H1 (cell line): ENCODE measurements at regions not wholly inside any gene's neighbourhood (a gene's known extent, or its start where the extent isn't known, plus 50 kb on each side); places are given as distances from the start of the nearest gene placed in this dataset.

ENCODE experiments used
- CTCF ChIA-PET: fragments of 300-600 bp; sonication (Branson Sonifier 250); formaldehyde crosslinking; loops from one replicate; lab custom pipeline; 2021; ENCODE audit not compliant: partially characterized antibody; lab: Charles Lee
- POLR2A ChIA-PET: fragments of 300-600 bp; sonication (Branson Sonifier 250); formaldehyde crosslinking; loops from one replicate; lab custom pipeline; 2021; ENCODE audit warnings: inconsistent platforms; ENCODE audit not compliant: partially characterized antibody; lab: Charles Lee
- DNase-seq, 2 experiments: peaks; one replicate each; pipeline versions ENCODE4 v3.0.0 to v3.0.0-alpha.2; 2010 to 2022; ENCODE audit warnings: low spot score in 2 of 2, low read depth in 1 of 2, mixed read lengths in 1 of 2
- FAIRE-seq: peaks from 2 replicates; lab custom pipeline; 2011; peaks lifted over from hg19 to GRCh38; lab: Jason Lieb, UNC
- H2AFZ ChIP-seq: 2 replicates; pipeline ENCODE4 v1.8.1; 2012; ENCODE audit warnings: low read length, inconsistent platforms
- H2AK5ac ChIP-seq: 2 replicates; pipeline ENCODE4 v1.6.1; 2013; ENCODE audit warnings: low read depth, low read length
- H2BK120ac ChIP-seq: replicated peaks from 2 replicates; pipeline ENCODE3; 2013; ENCODE audit warnings: low read depth, low read length, inconsistent platforms
- H2BK12ac ChIP-seq: 2 replicates; pipeline ENCODE4 v1.6.1; 2013; ENCODE audit warnings: low read depth, low read length
- H2BK15ac ChIP-seq: 2 replicates; pipeline ENCODE4 v1.6.1; 2013; ENCODE audit warnings: low read length
- H2BK20ac ChIP-seq: 2 replicates; pipeline ENCODE4 v1.6.1; 2013; ENCODE audit warnings: low read length
- H2BK5ac ChIP-seq: 2 replicates; pipeline ENCODE4 v1.6.1; 2013; ENCODE audit warnings: low read depth, low read length
- H3K14ac ChIP-seq: 2 replicates; pipeline ENCODE4 v1.6.1; 2013; ENCODE audit warnings: inconsistent platforms; ENCODE audit not compliant: insufficient read length
- H3K18ac ChIP-seq: 2 replicates; pipeline ENCODE4 v1.6.1; 2013; ENCODE audit warnings: low read length; ENCODE audit errors: extremely low read depth
- H3K23ac ChIP-seq: 2 replicates; pipeline ENCODE4 v1.6.1; 2013; ENCODE audit warnings: inconsistent platforms; ENCODE audit not compliant: insufficient read length
- H3K23me2 ChIP-seq: 2 replicates; pipeline ENCODE4 v1.6.1; 2013; ENCODE audit warnings: low read depth, low read length
- H3K27ac ChIP-seq: 2 replicates; pipeline ENCODE4 v1.6.1; 2011; ENCODE audit warnings: low read depth, low read length, inconsistent platforms
- H3K27me3 ChIP-seq, 4 experiments: replicated peaks in 1 of 4; 1 replicate in 1 of 4; 2 replicates in 3 of 4; pipeline versions ENCODE4 v1.6.1 to v1.8.1; 2011 to 2013; ENCODE audit warnings: low read length in 3 of 4, mild to moderate bottlenecking in 3 of 4, inconsistent platforms in 2 of 4, mixed read lengths in 2 of 4, moderate library complexity in 1 of 4; ENCODE audit not compliant: control insufficient read depth in 3 of 4, insufficient read depth in 3 of 4; ENCODE audit errors: extremely low read depth in 1 of 4
- H3K36me3 ChIP-seq, 4 experiments: 2 replicates each; pipeline versions ENCODE4 v1.6.1 to v1.8.1; 2011 to 2013; ENCODE audit warnings: mild to moderate bottlenecking in 4 of 4, low read length in 3 of 4, moderate library complexity in 2 of 4, control low read depth in 1 of 4, inconsistent platforms in 1 of 4; ENCODE audit not compliant: insufficient read depth in 4 of 4, control insufficient read depth in 2 of 4
- H3K4ac ChIP-seq: replicated peaks from 2 replicates; pipeline ENCODE3; 2013; ENCODE audit warnings: low read length, low read depth, mixed read lengths, inconsistent platforms; ENCODE audit not compliant: insufficient read length
- H3K4me1 ChIP-seq, 4 experiments: replicated peaks in 1 of 4; 1 replicate in 1 of 4; 2 replicates in 3 of 4; pipeline versions ENCODE4 v1.6.1 to v1.8.1; 2011 to 2013; ENCODE audit warnings: low read length in 3 of 4, inconsistent platforms in 2 of 4, mixed read lengths in 1 of 4; ENCODE audit not compliant: insufficient read depth in 4 of 4, control insufficient read depth in 3 of 4
- H3K4me2 ChIP-seq, 2 experiments: 2 replicates each; pipeline versions ENCODE4 v1.6.1 to v1.8.1; 2011 to 2013; ENCODE audit warnings: low read depth in 2 of 2, low read length in 2 of 2, control low read depth in 1 of 2, inconsistent platforms in 1 of 2, mild to moderate bottlenecking in 1 of 2; ENCODE audit not compliant: insufficient read depth in 1 of 2
- H3K4me3 ChIP-seq, 4 experiments: fragments of 200-600, 300-600 bp in 1 of 4; sonication (generic), shearing (Covaris generic), sonication (Bioruptor Twin) in 1 of 4; 2 replicates each; pipeline versions ENCODE4 v1.5.1 to v1.8.1; 2011 to 2016; ENCODE audit warnings: low read length in 4 of 4, low read depth in 3 of 4, control low read depth in 2 of 4, inconsistent platforms in 2 of 4, mild to moderate bottlenecking in 2 of 4, mixed read lengths in 1 of 4, moderate library complexity in 1 of 4; ENCODE audit not compliant: insufficient read depth in 2 of 4; ENCODE audit errors: extremely low read depth in 1 of 4
- H3K56ac ChIP-seq: replicated peaks from 2 replicates; pipeline ENCODE3; 2013; ENCODE audit warnings: low read depth, mild to moderate bottlenecking, mixed read lengths, low read length, inconsistent platforms; ENCODE audit not compliant: insufficient read length
- H3K79me1 ChIP-seq: 2 replicates; pipeline ENCODE4 v1.6.1; 2013; ENCODE audit warnings: low read depth, low read length, control low read depth
- H3K79me2 ChIP-seq, 2 experiments: 2 replicates each; pipeline versions ENCODE4 v1.6.1 to v1.8.1; 2012 to 2013; ENCODE audit warnings: low read length in 2 of 2, mild to moderate bottlenecking in 2 of 2, inconsistent platforms in 1 of 2; ENCODE audit not compliant: insufficient read depth in 2 of 2, control insufficient read depth in 1 of 2
- H3K9ac ChIP-seq, 4 experiments: replicated peaks in 1 of 4; 1 replicate in 1 of 4; 2 replicates in 3 of 4; pipeline versions ENCODE4 v1.6.1 to v1.8.1; 2011 to 2013; ENCODE audit warnings: low read depth in 3 of 4, low read length in 3 of 4, control low read depth in 2 of 4, mild to moderate bottlenecking in 2 of 4, moderate library complexity in 2 of 4, inconsistent platforms in 1 of 4; ENCODE audit errors: extremely low read depth in 1 of 4
- H3K9me3 ChIP-seq, 2 experiments: 2 replicates each; pipeline versions ENCODE4 v1.6.1 to v1.8.1; 2012 to 2013; ENCODE audit warnings: mild to moderate bottlenecking in 2 of 2, moderate library complexity in 2 of 2, control low read depth in 1 of 2, inconsistent platforms in 1 of 2, low read depth in 1 of 2, low read length in 1 of 2, mixed read lengths in 1 of 2; ENCODE audit not compliant: insufficient read depth in 2 of 2
- H4K20me1 ChIP-seq, 2 experiments: replicated peaks in 1 of 2; 2 replicates each; pipeline versions ENCODE3 to v1.8.1; 2011 to 2013; ENCODE audit warnings: inconsistent platforms in 2 of 2, low read length in 2 of 2, mild to moderate bottlenecking in 1 of 2; ENCODE audit not compliant: insufficient read depth in 2 of 2, control insufficient read depth in 1 of 2
- H4K5ac ChIP-seq: 2 replicates; pipeline ENCODE4 v1.6.1; 2013; ENCODE audit warnings: low read length, low read depth, mixed read lengths, inconsistent platforms; ENCODE audit not compliant: insufficient read length
- H4K8ac ChIP-seq: 2 replicates; pipeline ENCODE4 v1.8.0; 2013; ENCODE audit warnings: mild to moderate bottlenecking, moderate library complexity, low read length, inconsistent platforms; ENCODE audit not compliant: insufficient read depth; ENCODE audit errors: extremely low read depth
- H4K91ac ChIP-seq: replicated peaks from 2 replicates; pipeline ENCODE3; 2013; ENCODE audit warnings: low read length, mixed read lengths, inconsistent platforms; ENCODE audit not compliant: insufficient read length
- BACH1 ChIP-seq: IDR thresholded peaks from 2 replicates; pipeline ENCODE4 v1.6.1; 2012; ENCODE audit warnings: low read length, improper control_type of control experiment
- BRCA1 ChIP-seq: IDR thresholded peaks from 2 replicates; pipeline ENCODE4 v1.6.1; 2012; ENCODE audit warnings: low read depth, low read length, improper control_type of control experiment
- CBX8 ChIP-seq: fragments of 300-800, 300-1000 bp; sonication (generic); IDR thresholded peaks from 2 replicates; pipeline ENCODE4 v1.7.1; 2016; ENCODE audit warnings: low read depth, low read length, borderline replicate concordance
- CHD2 ChIP-seq: IDR thresholded peaks from 2 replicates; pipeline ENCODE4 v1.6.1; 2012; ENCODE audit warnings: low read length, improper control_type of control experiment
- FOSL1 ChIP-seq: IDR thresholded peaks from 2 replicates; pipeline ENCODE4 v1.6.1; 2011; ENCODE audit warnings: mild to moderate bottlenecking, low read depth, low read length, moderate library complexity; ENCODE audit not compliant: insufficient read depth
- HDAC2 ChIP-seq, 2 experiments: fragments of 300-600 bp in 1 of 2; sonication (generic) in 1 of 2; IDR thresholded peaks; 2 replicates each; pipeline ENCODE4 v1.6.1; 2011 to 2012; ENCODE audit warnings: low read depth in 2 of 2, low read length in 2 of 2, mild to moderate bottlenecking in 2 of 2, moderate library complexity in 2 of 2, borderline replicate concordance in 1 of 2, inconsistent platforms in 1 of 2
- HDAC6 ChIP-seq: IDR thresholded peaks from one replicate; pipeline ENCODE4 v1.7.1; 2012; ENCODE audit warnings: low read depth, mild to moderate bottlenecking, inconsistent platforms, low read length, moderate library complexity
- JUN ChIP-seq: IDR thresholded peaks from 2 replicates; pipeline ENCODE4 v1.6.1; 2011; ENCODE audit warnings: low read depth, mild to moderate bottlenecking, improper control_type of control experiment, low read length
- KDM1A ChIP-seq: fragments of 200-600, 300-600 bp; sonication (generic); IDR thresholded peaks from 2 replicates; pipeline ENCODE4 v1.7.1; 2016; ENCODE audit warnings: mild to moderate bottlenecking, low read length, borderline replicate concordance
- RNF2 ChIP-seq: fragments of 200-900, 300-1000 bp; sonication (generic); IDR thresholded peaks from 2 replicates; pipeline ENCODE4 v1.7.1; 2016; ENCODE audit warnings: borderline replicate concordance, low read depth, mild to moderate bottlenecking, antibody characterized with exemption, low read length; ENCODE audit not compliant: poor library complexity, severe bottlenecking; ENCODE audit errors: missing control alignments
- SIX5 ChIP-seq: IDR thresholded peaks from 2 replicates; pipeline ENCODE4 v1.6.1; 2011; ENCODE audit warnings: mild to moderate bottlenecking, low read depth, low read length
- SP1 ChIP-seq: IDR thresholded peaks from 2 replicates; pipeline ENCODE4 v1.6.1; 2011; ENCODE audit warnings: low read depth, low read length
- SP4 ChIP-seq: IDR thresholded peaks from 2 replicates; pipeline ENCODE4 v1.6.1; 2012; ENCODE audit warnings: low read length, inconsistent platforms
- SRF ChIP-seq: IDR thresholded peaks from 2 replicates; pipeline ENCODE4 v1.6.1; 2011; ENCODE audit warnings: mild to moderate bottlenecking, low read depth, low read length, moderate library complexity
- WGBS, 2 experiments: shearing (Covaris generic) in 1 of 2; methylation state at CpG; one replicate each; pipeline versions ENCODE4 v1.1.6 to v1.1.7; 2013 to 2015; ENCODE audit warnings: low lambda C conversion rate in 2 of 2, mixed read lengths in 2 of 2, inconsistent platforms in 1 of 2, low coverage in 1 of 2, missing lambda C conversion rate in 1 of 2; ENCODE audit not compliant: insufficient replicate concordance in 2 of 2, insufficient coverage in 1 of 2, insufficient read length in 1 of 2; ENCODE audit errors: extremely low coverage in 1 of 2, missing lambda C conversion rate in 1 of 2; 5-methylcytosine and 5-hydroxymethylcytosine counted together

- H3K4ac ChIP-seq: no peak overlapping the region
- no peaks in the 10 kb centered on the region for H3K79me2 ChIP-seq
- H3K56ac ChIP-seq: no peak overlapping the region
- no peaks in the 10 kb centered on the region for H3K79me1 ChIP-seq
- H2AK5ac ChIP-seq: no peak overlapping the region
- H3K36me3 ChIP-seq: no peaks in the 10 kb centered on the region
- no peak for DNase-seq
- no peak overlapping the region for H2BK120ac ChIP-seq
- no peak overlapping the region for H4K91ac ChIP-seq
- no peak overlapping the region for H2BK20ac ChIP-seq
- H4K8ac ChIP-seq: no peak overlapping the region
- no peak overlapping the region for H3K14ac ChIP-seq
- no peak overlapping the region for H3K23ac ChIP-seq
- no peak for TF ChIP-seq KDM1A
- no peak for TF ChIP-seq SIX5
- TF ChIP-seq BACH1: no peak
- TF ChIP-seq RNF2: no peak
- TF ChIP-seq FOSL1: no peak
- TF ChIP-seq JUN: no peak
- TF ChIP-seq CBX8: no peak
- no peak for TF ChIP-seq HDAC6
- no peak for TF ChIP-seq SRF
- TF ChIP-seq SP4: no peak
- no peak for TF ChIP-seq CHD2
- TF ChIP-seq HDAC2 (IDR thresholded peaks at IDR 0.05; ENCODE audit: borderline replicate concordance in 1 of 2, low read depth in 2 of 2, low read length in 2 of 2): no peak
- TF ChIP-seq SP1: no peak
- TF ChIP-seq BRCA1: no peak
- no peak for FAIRE-seq
- no peaks in the 10 kb centered on the region for H3K27me3 ChIP-seq
- no peaks in the 10 kb centered on the region for H3K4me1 ChIP-seq
- no peaks in the 10 kb centered on the region for H3K23me2 ChIP-seq
- WGBS, 2 experiments: 87% methylated on average over 1 of the region's 1 CpG; no CpG with 5 or more reads in 1 of the 2 experiments
- H2BK15ac ChIP-seq: no peak overlapping the region
- no peak overlapping the region for H3K27ac ChIP-seq
- no peak overlapping the region for H3K4me3 ChIP-seq
- H4K20me1 ChIP-seq: no peaks in the 10 kb centered on the region
- CTCF ChIA-PET: no interaction called here
- no peak overlapping the region for H2AFZ ChIP-seq
- H2BK12ac ChIP-seq: no peak overlapping the region
- no peak overlapping the region for H3K18ac ChIP-seq
- no peak overlapping the region for H3K9ac ChIP-seq
- POLR2A ChIA-PET: no interaction called here
- no peak overlapping the region for H3K4me2 ChIP-seq
- no peak overlapping the region for H4K5ac ChIP-seq
- H2BK5ac ChIP-seq: no peak overlapping the region
- H3K9me3 ChIP-seq: no peaks in the 10 kb centered on the region
Measured at GRCh38 chr11:23673366-23673765, 813.1 kb upstream of the CCDC179 start.
